Loucy (cell line): ENCODE measurements at regions not wholly inside any gene's neighbourhood (a gene's known extent, or its start where the extent isn't known, plus 50 kb on each side); places are given as distances from the start of the nearest gene placed in this dataset.

Experiments used
- EZH2phosphoT487 ChIP-seq: fragments of 200-600 bp; IDR thresholded peaks from 2 replicates; pipeline ENCODE4 v1.6.1; 2018; ENCODE audit warnings: antibody characterized with exemption, mild to moderate bottlenecking, moderate library complexity, borderline replicate concordance
- TF ChIP-seq, protein P1 (sequence below): fragments of 200-600 bp; sonication (generic); conservative IDR thresholded peaks from 2 replicates; pipeline ENCODE4 v1.5.1; 2014; ENCODE audit warnings: mild to moderate bottlenecking, antibody characterized with exemption, low read length

DNA sequence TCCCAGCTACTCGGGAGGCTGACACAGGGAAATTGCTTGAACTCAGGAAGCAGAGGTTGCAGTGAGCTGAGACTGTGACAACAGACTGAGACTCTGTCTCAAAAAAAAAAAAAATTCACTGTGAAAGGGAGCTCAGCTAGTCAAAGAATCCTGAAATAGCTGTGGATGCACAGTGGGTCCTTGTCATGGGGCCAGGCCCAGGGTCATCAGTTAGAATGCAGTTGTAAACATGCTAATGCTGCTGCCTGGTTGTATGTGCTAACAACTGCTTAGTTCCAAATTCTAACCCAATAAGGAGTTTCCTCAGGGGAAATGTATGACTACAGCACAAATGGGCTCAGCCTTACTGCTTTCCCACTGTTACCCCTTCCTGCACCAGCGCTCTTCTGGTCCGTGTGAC lies 84.0 kb downstream of the PALM2AKAP2 start:
- TF ChIP-seq, protein P1, sequence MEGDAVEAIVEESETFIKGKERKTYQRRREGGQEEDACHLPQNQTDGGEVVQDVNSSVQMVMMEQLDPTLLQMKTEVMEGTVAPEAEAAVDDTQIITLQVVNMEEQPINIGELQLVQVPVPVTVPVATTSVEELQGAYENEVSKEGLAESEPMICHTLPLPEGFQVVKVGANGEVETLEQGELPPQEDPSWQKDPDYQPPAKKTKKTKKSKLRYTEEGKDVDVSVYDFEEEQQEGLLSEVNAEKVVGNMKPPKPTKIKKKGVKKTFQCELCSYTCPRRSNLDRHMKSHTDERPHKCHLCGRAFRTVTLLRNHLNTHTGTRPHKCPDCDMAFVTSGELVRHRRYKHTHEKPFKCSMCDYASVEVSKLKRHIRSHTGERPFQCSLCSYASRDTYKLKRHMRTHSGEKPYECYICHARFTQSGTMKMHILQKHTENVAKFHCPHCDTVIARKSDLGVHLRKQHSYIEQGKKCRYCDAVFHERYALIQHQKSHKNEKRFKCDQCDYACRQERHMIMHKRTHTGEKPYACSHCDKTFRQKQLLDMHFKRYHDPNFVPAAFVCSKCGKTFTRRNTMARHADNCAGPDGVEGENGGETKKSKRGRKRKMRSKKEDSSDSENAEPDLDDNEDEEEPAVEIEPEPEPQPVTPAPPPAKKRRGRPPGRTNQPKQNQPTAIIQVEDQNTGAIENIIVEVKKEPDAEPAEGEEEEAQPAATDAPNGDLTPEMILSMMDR: no peak
- no peak for TF ChIP-seq EZH2phosphoT487
